ENCODE measurements at regions not wholly inside any gene's neighbourhood (a gene's known extent, or its start where the extent isn't known, plus 50 kb on each side); places are given as distances from the start of the nearest gene placed in this dataset.

DNA sequence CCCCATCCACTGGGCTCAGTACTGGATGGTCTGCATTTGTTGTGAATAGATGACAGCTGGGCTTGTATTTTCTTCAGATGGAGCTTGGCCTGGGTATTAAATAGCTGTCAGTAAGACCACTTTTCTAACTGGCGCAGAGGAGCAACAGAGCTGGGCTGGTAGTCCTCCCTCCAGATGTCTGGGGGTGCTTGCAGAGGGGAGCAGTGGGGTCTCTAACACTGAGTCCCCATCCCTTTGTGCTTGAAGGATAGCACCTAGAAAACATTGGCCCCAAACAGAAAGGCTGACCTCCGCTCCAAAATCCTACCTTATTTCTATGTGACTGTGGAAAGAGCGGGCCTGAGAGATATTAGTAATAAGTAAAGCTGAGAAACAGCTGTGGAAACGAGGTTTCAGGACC, 131.6 kb upstream of the E2F8 start:
- Histone ChIP-seq H3K27ac (ENCODE audit: low read depth) (no peak overlapping the region), H4K20me1 (replicated peaks; ENCODE audit: insufficient read depth) (no peaks in the 10 kb centered on the region), H3K79me2 (replicated peaks; ENCODE audit: insufficient read depth) (no peaks in the 10 kb centered on the region), H3K36me3 (ENCODE audit: insufficient read depth) (no peaks in the 10 kb centered on the region), H3K4me3 (no peak overlapping the region), H3K4me2 (no peak overlapping the region), H2AFZ (no peak overlapping the region), H3K9me2 (ENCODE audit: insufficient read depth) (peaks cover 8% of the 10 kb centered on the region; the same call in 1 of the 2 replicates), H3K27me3 (ENCODE audit: insufficient read depth) (no peaks in the 10 kb centered on the region), H3K4me1 (ENCODE audit: insufficient read depth) (no peaks in the 10 kb centered on the region), H3F3A (replicated peaks; ENCODE audit: low read depth) (no peaks in the 10 kb centered on the region)
- ATAC-seq (no peak), DNase-seq (ENCODE audit: low spot score) (no peak)
- no peaks in the 10 kb centered on the region for H3K9me3 Mint-ChIP-seq
- H3K4me3 Mint-ChIP-seq = no peak overlapping the region
- peaks cover 6% of the 10 kb centered on the region for H3K27me3 Mint-ChIP-seq (ENCODE audit: insufficient read depth, low read depth, poor library complexity)
- no peaks in the 10 kb centered on the region for H3K36me3 Mint-ChIP-seq (ENCODE audit: low read depth)
- H3K4me1 Mint-ChIP-seq = peaks cover 3% of the 10 kb centered on the region; the same call in 1 of the 3 replicates
- no peak overlapping the region for H3K27ac Mint-ChIP-seq
- TF ChIP-seq, protein P1, sequence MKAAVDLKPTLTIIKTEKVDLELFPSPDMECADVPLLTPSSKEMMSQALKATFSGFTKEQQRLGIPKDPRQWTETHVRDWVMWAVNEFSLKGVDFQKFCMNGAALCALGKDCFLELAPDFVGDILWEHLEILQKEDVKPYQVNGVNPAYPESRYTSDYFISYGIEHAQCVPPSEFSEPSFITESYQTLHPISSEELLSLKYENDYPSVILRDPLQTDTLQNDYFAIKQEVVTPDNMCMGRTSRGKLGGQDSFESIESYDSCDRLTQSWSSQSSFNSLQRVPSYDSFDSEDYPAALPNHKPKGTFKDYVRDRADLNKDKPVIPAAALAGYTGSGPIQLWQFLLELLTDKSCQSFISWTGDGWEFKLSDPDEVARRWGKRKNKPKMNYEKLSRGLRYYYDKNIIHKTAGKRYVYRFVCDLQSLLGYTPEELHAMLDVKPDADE (IDR thresholded peaks at IDR 0.05) = no peak
- TF ChIP-seq EZH2phosphoT487 (IDR thresholded peaks at IDR 0.05; ENCODE audit: unreplicated experiment) (no peak), JUNB (IDR thresholded peaks at IDR 0.05; ENCODE audit: unreplicated experiment) (no peak), EZH2 (IDR thresholded peaks at IDR 0.05; ENCODE audit: low read depth, unreplicated experiment) (no peak), CREB1 (CRISPR knock-in tag; IDR thresholded peaks at IDR 0.05; ENCODE audit: low read depth) (no peak), ZNF114 (CRISPR knock-in tag; IDR thresholded peaks at IDR 0.05) (no peak), NANOG (IDR thresholded peaks at IDR 0.05; ENCODE audit: borderline replicate concordance) (no peak), POLR2AphosphoS5 (IDR thresholded peaks at IDR 0.05; ENCODE audit: low read depth) (no peak), ZNF331 (CRISPR knock-in tag; IDR thresholded peaks at IDR 0.05; ENCODE audit: low read depth) (no peak), STAT1 (IDR thresholded peaks at IDR 0.05; ENCODE audit: unreplicated experiment) (no peak)
- TF ChIP-seq, protein P2, sequence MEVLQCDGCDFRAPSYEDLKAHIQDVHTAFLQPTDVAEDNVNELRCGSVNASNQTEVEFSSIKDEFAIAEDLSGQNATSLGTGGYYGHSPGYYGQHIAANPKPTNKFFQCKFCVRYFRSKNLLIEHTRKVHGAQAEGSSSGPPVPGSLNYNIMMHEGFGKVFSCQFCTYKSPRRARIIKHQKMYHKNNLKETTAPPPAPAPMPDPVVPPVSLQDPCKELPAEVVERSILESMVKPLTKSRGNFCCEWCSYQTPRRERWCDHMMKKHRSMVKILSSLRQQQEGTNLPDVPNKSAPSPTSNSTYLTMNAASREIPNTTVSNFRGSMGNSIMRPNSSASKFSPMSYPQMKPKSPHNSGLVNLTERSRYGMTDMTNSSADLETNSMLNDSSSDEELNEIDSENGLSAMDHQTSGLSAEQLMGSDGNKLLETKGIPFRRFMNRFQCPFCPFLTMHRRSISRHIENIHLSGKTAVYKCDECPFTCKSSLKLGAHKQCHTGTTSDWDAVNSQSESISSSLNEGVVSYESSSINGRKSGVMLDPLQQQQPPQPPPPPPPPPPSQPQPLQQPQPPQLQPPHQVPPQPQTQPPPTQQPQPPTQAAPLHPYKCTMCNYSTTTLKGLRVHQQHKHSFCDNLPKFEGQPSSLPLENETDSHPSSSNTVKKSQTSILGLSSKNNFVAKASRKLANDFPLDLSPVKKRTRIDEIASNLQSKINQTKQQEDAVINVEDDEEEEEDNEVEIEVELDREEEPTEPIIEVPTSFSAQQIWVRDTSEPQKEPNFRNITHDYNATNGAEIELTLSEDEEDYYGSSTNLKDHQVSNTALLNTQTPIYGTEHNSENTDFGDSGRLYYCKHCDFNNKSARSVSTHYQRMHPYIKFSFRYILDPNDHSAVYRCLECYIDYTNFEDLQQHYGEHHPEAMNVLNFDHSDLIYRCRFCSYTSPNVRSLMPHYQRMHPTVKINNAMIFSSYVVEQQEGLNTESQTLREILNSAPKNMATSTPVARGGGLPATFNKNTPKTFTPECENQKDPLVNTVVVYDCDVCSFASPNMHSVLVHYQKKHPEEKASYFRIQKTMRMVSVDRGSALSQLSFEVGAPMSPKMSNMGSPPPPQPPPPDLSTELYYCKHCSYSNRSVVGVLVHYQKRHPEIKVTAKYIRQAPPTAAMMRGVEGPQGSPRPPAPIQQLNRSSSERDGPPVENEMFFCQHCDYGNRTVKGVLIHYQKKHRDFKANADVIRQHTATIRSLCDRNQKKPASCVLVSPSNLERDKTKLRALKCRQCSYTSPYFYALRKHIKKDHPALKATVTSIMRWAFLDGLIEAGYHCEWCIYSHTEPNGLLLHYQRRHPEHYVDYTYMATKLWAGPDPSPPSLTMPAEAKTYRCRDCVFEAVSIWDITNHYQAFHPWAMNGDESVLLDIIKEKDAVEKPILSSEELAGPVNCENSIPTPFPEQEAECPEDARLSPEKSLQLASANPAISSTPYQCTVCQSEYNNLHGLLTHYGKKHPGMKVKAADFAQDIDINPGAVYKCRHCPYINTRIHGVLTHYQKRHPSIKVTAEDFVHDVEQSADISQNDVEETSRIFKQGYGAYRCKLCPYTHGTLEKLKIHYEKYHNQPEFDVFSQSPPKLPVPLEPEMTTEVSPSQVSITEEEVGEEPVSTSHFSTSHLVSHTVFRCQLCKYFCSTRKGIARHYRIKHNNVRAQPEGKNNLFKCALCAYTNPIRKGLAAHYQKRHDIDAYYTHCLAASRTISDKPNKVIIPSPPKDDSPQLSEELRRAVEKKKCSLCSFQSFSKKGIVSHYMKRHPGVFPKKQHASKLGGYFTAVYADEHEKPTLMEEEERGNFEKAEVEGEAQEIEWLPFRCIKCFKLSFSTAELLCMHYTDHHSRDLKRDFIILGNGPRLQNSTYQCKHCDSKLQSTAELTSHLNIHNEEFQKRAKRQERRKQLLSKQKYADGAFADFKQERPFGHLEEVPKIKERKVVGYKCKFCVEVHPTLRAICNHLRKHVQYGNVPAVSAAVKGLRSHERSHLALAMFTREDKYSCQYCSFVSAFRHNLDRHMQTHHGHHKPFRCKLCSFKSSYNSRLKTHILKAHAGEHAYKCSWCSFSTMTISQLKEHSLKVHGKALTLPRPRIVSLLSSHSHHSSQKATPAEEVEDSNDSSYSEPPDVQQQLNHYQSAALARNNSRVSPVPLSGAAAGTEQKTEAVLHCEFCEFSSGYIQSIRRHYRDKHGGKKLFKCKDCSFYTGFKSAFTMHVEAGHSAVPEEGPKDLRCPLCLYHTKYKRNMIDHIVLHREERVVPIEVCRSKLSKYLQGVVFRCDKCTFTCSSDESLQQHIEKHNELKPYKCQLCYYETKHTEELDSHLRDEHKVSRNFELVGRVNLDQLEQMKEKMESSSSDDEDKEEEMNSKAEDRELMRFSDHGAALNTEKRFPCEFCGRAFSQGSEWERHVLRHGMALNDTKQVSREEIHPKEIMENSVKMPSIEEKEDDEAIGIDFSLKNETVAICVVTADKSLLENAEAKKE (CRISPR knock-in tag; IDR thresholded peaks at IDR 0.05) = no peak
- TF ChIP-seq, protein P3, sequence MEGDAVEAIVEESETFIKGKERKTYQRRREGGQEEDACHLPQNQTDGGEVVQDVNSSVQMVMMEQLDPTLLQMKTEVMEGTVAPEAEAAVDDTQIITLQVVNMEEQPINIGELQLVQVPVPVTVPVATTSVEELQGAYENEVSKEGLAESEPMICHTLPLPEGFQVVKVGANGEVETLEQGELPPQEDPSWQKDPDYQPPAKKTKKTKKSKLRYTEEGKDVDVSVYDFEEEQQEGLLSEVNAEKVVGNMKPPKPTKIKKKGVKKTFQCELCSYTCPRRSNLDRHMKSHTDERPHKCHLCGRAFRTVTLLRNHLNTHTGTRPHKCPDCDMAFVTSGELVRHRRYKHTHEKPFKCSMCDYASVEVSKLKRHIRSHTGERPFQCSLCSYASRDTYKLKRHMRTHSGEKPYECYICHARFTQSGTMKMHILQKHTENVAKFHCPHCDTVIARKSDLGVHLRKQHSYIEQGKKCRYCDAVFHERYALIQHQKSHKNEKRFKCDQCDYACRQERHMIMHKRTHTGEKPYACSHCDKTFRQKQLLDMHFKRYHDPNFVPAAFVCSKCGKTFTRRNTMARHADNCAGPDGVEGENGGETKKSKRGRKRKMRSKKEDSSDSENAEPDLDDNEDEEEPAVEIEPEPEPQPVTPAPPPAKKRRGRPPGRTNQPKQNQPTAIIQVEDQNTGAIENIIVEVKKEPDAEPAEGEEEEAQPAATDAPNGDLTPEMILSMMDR (conservative IDR thresholded peaks at IDR 0.05; ENCODE audit: low read depth in 2 of 2) = no peak
- TF ChIP-seq, protein P4, sequence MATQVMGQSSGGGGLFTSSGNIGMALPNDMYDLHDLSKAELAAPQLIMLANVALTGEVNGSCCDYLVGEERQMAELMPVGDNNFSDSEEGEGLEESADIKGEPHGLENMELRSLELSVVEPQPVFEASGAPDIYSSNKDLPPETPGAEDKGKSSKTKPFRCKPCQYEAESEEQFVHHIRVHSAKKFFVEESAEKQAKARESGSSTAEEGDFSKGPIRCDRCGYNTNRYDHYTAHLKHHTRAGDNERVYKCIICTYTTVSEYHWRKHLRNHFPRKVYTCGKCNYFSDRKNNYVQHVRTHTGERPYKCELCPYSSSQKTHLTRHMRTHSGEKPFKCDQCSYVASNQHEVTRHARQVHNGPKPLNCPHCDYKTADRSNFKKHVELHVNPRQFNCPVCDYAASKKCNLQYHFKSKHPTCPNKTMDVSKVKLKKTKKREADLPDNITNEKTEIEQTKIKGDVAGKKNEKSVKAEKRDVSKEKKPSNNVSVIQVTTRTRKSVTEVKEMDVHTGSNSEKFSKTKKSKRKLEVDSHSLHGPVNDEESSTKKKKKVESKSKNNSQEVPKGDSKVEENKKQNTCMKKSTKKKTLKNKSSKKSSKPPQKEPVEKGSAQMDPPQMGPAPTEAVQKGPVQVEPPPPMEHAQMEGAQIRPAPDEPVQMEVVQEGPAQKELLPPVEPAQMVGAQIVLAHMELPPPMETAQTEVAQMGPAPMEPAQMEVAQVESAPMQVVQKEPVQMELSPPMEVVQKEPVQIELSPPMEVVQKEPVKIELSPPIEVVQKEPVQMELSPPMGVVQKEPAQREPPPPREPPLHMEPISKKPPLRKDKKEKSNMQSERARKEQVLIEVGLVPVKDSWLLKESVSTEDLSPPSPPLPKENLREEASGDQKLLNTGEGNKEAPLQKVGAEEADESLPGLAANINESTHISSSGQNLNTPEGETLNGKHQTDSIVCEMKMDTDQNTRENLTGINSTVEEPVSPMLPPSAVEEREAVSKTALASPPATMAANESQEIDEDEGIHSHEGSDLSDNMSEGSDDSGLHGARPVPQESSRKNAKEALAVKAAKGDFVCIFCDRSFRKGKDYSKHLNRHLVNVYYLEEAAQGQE (IDR thresholded peaks at IDR 0.05; ENCODE audit: unreplicated experiment) = no peak
